ENCODE measurements at regions not wholly inside any gene's neighbourhood (a gene's known extent, or its start where the extent isn't known, plus 50 kb on each side); places are given as distances from the start of the nearest gene placed in this dataset.

GRCh38 chr12:24754690-24755638, 193.9 kb downstream of the BCAT1 start:
- no peak for TF ChIP-seq POLR2A (IDR thresholded peaks at IDR 0.05)
- TF ChIP-seq CTCF (IDR thresholded peaks at IDR 0.05): no peak
